Panc1 (cell line): ENCODE measurements at regions not wholly inside any gene's neighbourhood (a gene's known extent, or its start where the extent isn't known, plus 50 kb on each side); places are given as distances from the start of the nearest gene placed in this dataset.

Source experiments
- ATAC-seq: fragments of 200-7000 bp; cut with Tn5 transposase; 2 replicates; pipeline ENCODE4 v1.9.1; 2020; ENCODE audit warnings: mild to moderate bottlenecking, moderate library complexity
- BruUV-seq: library from RNA; stranded (reverse); fragments of 400-500 nt; replicated peaks from 2 replicates; lab custom pipeline; 2021; lab: Mats Ljungman, UMichigan
- CTCF ChIA-PET: fragments of 300-600 bp; sonication (Branson Sonifier 250); formaldehyde crosslinking; loops from one replicate; lab custom pipeline; 2022; ENCODE audit warnings: antibody characterized with exemption; lab: Charles Lee
- POLR2A ChIA-PET: fragments of 300-600 bp; sonication (Branson Sonifier 250); formaldehyde crosslinking; loops from one replicate; lab custom pipeline; 2022; ENCODE audit warnings: antibody characterized with exemption; lab: Charles Lee
- DNase-seq: peaks from one replicate; pipeline ENCODE4 v3.0.0-alpha.2; 2010; ENCODE audit warnings: low read depth, low spot score
- H3K27ac ChIP-seq: 2 replicates; pipeline ENCODE4 v1.5.1; 2011; ENCODE audit warnings: mild to moderate bottlenecking, low read length, inconsistent platforms
- H3K27me3 ChIP-seq: fragments of 200-500 bp; sonication (Bioruptor generic); 2 replicates; pipeline ENCODE4 v1.6.0; 2014; ENCODE audit warnings: low read length, inconsistent platforms; ENCODE audit not compliant: control insufficient read depth, insufficient read depth
- H3K36me3 ChIP-seq: fragments of 200-500 bp; sonication (Bioruptor generic); 2 replicates; pipeline ENCODE4 v1.5.1; 2014; ENCODE audit warnings: inconsistent platforms, mild to moderate bottlenecking, low read length, moderate library complexity; ENCODE audit not compliant: control insufficient read depth, insufficient read depth
- H3K4me1 ChIP-seq: 2 replicates; pipeline ENCODE4 v1.5.1; 2011; ENCODE audit warnings: inconsistent platforms, mild to moderate bottlenecking, low read length, moderate library complexity; ENCODE audit not compliant: control insufficient read depth, insufficient read depth
- H3K4me3 ChIP-seq, 2 experiments: 2 replicates each; pipeline ENCODE4 v1.5.1; 2011 to 2012; ENCODE audit warnings: low read depth in 2 of 2, low read length in 2 of 2, mild to moderate bottlenecking in 2 of 2, inconsistent platforms in 1 of 2, moderate library complexity in 1 of 2
- H3K9me3 ChIP-seq: fragments of 200-500 bp; sonication (Bioruptor generic); 2 replicates; pipeline ENCODE4 v1.5.1; 2014; ENCODE audit warnings: low read depth, mild to moderate bottlenecking, inconsistent platforms, low read length, moderate library complexity; ENCODE audit not compliant: control insufficient read depth, insufficient read depth
- POLR2AphosphoS5 ChIP-seq: IDR thresholded peaks from 2 replicates; pipeline ENCODE4 v1.6.1; 2012; ENCODE audit warnings: mild to moderate bottlenecking, low read depth, low read length, moderate library complexity
- SIN3A ChIP-seq: IDR thresholded peaks from 2 replicates; pipeline ENCODE4 v1.6.1; 2012; ENCODE audit warnings: low read depth, mild to moderate bottlenecking, low read length, moderate library complexity, borderline replicate concordance; ENCODE audit not compliant: insufficient read depth
- TCF7L2 ChIP-seq: IDR thresholded peaks from 2 replicates; pipeline ENCODE4 v1.6.1; 2011; ENCODE audit warnings: mild to moderate bottlenecking, low read depth, low read length, inconsistent platforms
- in situ Hi-C: cut with HindIII; loops from 2 replicates; pipeline ENCODE4 v1.10.0; 2016; ENCODE audit warnings: low sequenced_read_pairs, low pct_unique_long_range_greater_than_20kb
- intact Hi-C: fragments of 100-400 bp; cut with micrococcal nuclease; formaldehyde crosslinking; loops from one replicate; pipeline ENCODE4 v1.10.0; 2022; ENCODE audit not compliant: unreplicated experiment
- TF ChIP-seq, protein P1 (sequence below): fragments of 450-650 bp; IDR thresholded peaks from 2 replicates; pipeline ENCODE4 v1.5.1; 2017; ENCODE audit warnings: mild to moderate bottlenecking
- TF ChIP-seq, protein P2 (sequence below), 2 experiments: IDR thresholded peaks; 2 replicates each; pipeline ENCODE4 v1.6.1; 2011 to 2012; ENCODE audit warnings: low read depth in 2 of 2, control low read depth in 1 of 2, low read length in 1 of 2, mild to moderate bottlenecking in 1 of 2, moderate library complexity in 1 of 2; ENCODE audit not compliant: insufficient read depth in 1 of 2

DNA sequence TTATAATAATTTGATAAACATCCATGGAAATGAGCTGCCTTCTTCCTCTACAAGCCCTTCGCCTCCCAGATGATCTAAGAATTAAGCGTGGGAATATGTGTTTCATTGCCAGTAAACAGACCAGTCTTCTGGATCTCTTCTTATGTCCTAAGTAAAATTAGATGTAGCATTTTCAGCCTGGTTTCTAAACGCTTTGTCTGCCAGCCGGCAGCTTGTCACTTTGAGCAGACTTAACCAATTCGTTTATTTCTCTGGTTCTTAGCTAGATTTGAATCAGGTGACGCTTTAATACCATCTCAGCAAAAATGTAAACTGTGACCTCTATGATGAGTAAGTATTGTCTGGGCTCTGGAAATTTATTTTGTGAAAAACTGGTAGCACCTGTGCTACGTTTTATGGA is 380.6 kb upstream of the NUDT12 start:
- Histone ChIP-seq H3K4me1 (no peaks in the 10 kb centered on the region), H3K9me3 (no peaks in the 10 kb centered on the region), H3K36me3 (no peaks in the 10 kb centered on the region), H3K27me3 (no peaks in the 10 kb centered on the region), H3K27ac (no peak overlapping the region), H3K4me3 (no peak overlapping the region)
- BruUV-seq = no TSS peak
- intact Hi-C loops = loop anchor here (10.0 kb wide), 1 partner anchor 232 kb away; no protein-coding TSS in a partner anchor
- in situ Hi-C loops = no loop called here
- DNase-seq = no peak
- ATAC-seq = no peak
- ChIA-PET CTCF (no interaction called here), POLR2A (no interaction called here)
- TF ChIP-seq TCF7L2 = no peak
- TF ChIP-seq, protein P1, sequence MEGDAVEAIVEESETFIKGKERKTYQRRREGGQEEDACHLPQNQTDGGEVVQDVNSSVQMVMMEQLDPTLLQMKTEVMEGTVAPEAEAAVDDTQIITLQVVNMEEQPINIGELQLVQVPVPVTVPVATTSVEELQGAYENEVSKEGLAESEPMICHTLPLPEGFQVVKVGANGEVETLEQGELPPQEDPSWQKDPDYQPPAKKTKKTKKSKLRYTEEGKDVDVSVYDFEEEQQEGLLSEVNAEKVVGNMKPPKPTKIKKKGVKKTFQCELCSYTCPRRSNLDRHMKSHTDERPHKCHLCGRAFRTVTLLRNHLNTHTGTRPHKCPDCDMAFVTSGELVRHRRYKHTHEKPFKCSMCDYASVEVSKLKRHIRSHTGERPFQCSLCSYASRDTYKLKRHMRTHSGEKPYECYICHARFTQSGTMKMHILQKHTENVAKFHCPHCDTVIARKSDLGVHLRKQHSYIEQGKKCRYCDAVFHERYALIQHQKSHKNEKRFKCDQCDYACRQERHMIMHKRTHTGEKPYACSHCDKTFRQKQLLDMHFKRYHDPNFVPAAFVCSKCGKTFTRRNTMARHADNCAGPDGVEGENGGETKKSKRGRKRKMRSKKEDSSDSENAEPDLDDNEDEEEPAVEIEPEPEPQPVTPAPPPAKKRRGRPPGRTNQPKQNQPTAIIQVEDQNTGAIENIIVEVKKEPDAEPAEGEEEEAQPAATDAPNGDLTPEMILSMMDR = no peak
- TF ChIP-seq, protein P2, sequence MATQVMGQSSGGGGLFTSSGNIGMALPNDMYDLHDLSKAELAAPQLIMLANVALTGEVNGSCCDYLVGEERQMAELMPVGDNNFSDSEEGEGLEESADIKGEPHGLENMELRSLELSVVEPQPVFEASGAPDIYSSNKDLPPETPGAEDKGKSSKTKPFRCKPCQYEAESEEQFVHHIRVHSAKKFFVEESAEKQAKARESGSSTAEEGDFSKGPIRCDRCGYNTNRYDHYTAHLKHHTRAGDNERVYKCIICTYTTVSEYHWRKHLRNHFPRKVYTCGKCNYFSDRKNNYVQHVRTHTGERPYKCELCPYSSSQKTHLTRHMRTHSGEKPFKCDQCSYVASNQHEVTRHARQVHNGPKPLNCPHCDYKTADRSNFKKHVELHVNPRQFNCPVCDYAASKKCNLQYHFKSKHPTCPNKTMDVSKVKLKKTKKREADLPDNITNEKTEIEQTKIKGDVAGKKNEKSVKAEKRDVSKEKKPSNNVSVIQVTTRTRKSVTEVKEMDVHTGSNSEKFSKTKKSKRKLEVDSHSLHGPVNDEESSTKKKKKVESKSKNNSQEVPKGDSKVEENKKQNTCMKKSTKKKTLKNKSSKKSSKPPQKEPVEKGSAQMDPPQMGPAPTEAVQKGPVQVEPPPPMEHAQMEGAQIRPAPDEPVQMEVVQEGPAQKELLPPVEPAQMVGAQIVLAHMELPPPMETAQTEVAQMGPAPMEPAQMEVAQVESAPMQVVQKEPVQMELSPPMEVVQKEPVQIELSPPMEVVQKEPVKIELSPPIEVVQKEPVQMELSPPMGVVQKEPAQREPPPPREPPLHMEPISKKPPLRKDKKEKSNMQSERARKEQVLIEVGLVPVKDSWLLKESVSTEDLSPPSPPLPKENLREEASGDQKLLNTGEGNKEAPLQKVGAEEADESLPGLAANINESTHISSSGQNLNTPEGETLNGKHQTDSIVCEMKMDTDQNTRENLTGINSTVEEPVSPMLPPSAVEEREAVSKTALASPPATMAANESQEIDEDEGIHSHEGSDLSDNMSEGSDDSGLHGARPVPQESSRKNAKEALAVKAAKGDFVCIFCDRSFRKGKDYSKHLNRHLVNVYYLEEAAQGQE (IDR thresholded peaks at IDR 0.05; ENCODE audit: insufficient read depth in 1 of 2, low read depth in 2 of 2, low read length in 1 of 2) = no peak
- TF ChIP-seq POLR2AphosphoS5 = no peak
- TF ChIP-seq SIN3A = no peak

DNA sequence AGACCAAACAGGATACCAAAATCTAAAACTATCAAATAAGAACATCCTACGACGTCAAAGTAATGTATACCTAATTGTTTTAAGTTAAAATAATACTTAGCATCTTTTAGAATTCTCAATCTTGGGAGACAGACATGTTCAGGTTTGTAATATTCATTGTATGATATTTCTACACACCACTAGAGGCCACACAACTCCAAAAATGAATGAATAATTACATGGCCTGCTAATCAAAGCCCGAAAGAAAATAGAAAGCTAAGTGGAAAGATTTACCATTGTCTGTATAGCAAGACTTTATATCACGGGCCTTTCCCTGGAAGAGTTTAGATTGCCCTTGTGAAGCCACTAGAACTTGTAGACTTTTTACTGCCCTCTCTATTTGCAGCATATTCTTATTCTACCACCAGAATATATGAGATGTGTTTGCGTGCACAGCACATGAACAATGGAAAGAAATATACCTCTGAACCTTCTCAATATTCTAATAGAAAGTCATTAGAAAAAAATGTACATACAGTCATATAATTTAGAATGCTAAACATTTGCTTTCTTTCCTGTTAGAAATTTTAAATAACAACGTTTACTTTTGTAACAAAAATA is 380.1 kb upstream of the NUDT12 start:
- intact Hi-C loops (loop anchor here (10.0 kb wide), 1 partner anchor 232 kb away; no protein-coding TSS in a partner anchor), in situ Hi-C loops (no loop called here)
- Histone ChIP-seq H3K9me3 (no peaks in the 10 kb centered on the region), H3K27me3 (no peaks in the 10 kb centered on the region), H3K4me1 (no peaks in the 10 kb centered on the region), H3K4me3 (no peak overlapping the region), H3K36me3 (no peaks in the 10 kb centered on the region), H3K27ac (no peak overlapping the region)
- POLR2A ChIA-PET = no interaction called here
- no TSS peak for BruUV-seq
- CTCF ChIA-PET = no interaction called here
- ATAC-seq (no peak), DNase-seq (no peak)
- TF ChIP-seq, protein P1 = peak; percentile 28; the same call in 1 of the 2 replicates
- TF ChIP-seq TCF7L2 (0 out of 2 replicates have a peak, but pooled peaks have one; percentile 18), POLR2AphosphoS5 (no peak), SIN3A (no peak)
- TF ChIP-seq, protein P2 (IDR thresholded peaks at IDR 0.05; ENCODE audit: insufficient read depth in 1 of 2, low read depth in 2 of 2, low read length in 1 of 2) = no peak
